Bronchial epithelial cell (primary cell): ENCODE measurements at regions not wholly inside any gene's neighbourhood (a gene's known extent, or its start where the extent isn't known, plus 50 kb on each side); places are given as distances from the start of the nearest gene placed in this dataset.

ENCODE experiments used
- DNase-seq: peaks from one replicate; pipeline ENCODE4 v3.0.0-alpha.2; 2010; ENCODE audit warnings: low read depth
- FAIRE-seq: peaks from 2 replicates; lab custom pipeline; 2011; peaks lifted over from hg19 to GRCh38; lab: Jason Lieb, UNC
- H3K27me3 ChIP-seq: 2 replicates; pipeline ENCODE4 v1.5.1; 2011; ENCODE audit warnings: low read length; ENCODE audit not compliant: control insufficient read depth, insufficient read depth
- H3K36me3 ChIP-seq: 2 replicates; pipeline ENCODE4 v1.5.1; 2011; ENCODE audit warnings: low read length; ENCODE audit not compliant: control insufficient read depth, insufficient read depth
- H3K4me3 ChIP-seq: 2 replicates; pipeline ENCODE4 v1.5.1; 2011; ENCODE audit warnings: mild to moderate bottlenecking, low read depth, low read length, control low read depth
- TF ChIP-seq, protein P1 (sequence below): IDR thresholded peaks from 2 replicates; pipeline ENCODE4 v1.5.1; 2011; ENCODE audit warnings: mild to moderate bottlenecking, moderate library complexity, low read length, control low read depth, inconsistent platforms; ENCODE audit not compliant: insufficient read depth, severe bottlenecking

- FAIRE-seq (no peak), DNase-seq (no peak)
- Histone ChIP-seq H3K27me3 (no peaks in the 10 kb centered on the region), H3K36me3 (no peaks in the 10 kb centered on the region), H3K4me3 (no peak overlapping the region)
- TF ChIP-seq, protein P1, sequence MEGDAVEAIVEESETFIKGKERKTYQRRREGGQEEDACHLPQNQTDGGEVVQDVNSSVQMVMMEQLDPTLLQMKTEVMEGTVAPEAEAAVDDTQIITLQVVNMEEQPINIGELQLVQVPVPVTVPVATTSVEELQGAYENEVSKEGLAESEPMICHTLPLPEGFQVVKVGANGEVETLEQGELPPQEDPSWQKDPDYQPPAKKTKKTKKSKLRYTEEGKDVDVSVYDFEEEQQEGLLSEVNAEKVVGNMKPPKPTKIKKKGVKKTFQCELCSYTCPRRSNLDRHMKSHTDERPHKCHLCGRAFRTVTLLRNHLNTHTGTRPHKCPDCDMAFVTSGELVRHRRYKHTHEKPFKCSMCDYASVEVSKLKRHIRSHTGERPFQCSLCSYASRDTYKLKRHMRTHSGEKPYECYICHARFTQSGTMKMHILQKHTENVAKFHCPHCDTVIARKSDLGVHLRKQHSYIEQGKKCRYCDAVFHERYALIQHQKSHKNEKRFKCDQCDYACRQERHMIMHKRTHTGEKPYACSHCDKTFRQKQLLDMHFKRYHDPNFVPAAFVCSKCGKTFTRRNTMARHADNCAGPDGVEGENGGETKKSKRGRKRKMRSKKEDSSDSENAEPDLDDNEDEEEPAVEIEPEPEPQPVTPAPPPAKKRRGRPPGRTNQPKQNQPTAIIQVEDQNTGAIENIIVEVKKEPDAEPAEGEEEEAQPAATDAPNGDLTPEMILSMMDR: no peak
These were observed 290.6 kb upstream of the ZNF608 start for GRCh38 chr5:125037020-125037419.

GRCh38 chr5:125037530-125037929 lies 291.1 kb upstream of the ZNF608 start:
- FAIRE-seq: no peak
- H3K36me3 ChIP-seq: no peaks in the 10 kb centered on the region
- H3K4me3 ChIP-seq: no peak overlapping the region
- TF ChIP-seq, protein P1: no peak
- no peaks in the 10 kb centered on the region for H3K27me3 ChIP-seq
- DNase-seq: no peak

DNA sequence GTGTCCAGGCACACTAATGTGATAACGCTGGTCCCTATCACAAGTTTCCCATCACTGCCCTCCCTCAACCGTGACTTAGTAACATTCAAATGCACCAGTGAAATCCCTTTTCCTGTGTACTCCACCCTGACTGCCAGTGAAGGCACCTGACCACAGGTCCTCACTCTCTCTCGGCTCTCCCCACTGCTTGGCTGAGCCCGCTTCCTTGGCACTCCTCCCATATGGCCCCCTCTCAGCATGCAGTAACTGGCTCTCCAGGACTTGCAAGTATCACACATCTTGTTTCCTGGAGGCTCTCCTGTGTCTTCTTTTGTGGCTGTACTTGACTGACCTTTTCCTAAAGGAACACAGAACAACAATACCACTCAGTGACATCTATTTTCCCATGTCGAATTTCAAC lies 292.0 kb upstream of the ZNF608 start:
- no peak for DNase-seq
- no peaks in the 10 kb centered on the region for H3K36me3 ChIP-seq
- TF ChIP-seq, protein P1: no peak
- no peaks in the 10 kb centered on the region for H3K27me3 ChIP-seq
- no peak overlapping the region for H3K4me3 ChIP-seq
- no peak for FAIRE-seq

DNA sequence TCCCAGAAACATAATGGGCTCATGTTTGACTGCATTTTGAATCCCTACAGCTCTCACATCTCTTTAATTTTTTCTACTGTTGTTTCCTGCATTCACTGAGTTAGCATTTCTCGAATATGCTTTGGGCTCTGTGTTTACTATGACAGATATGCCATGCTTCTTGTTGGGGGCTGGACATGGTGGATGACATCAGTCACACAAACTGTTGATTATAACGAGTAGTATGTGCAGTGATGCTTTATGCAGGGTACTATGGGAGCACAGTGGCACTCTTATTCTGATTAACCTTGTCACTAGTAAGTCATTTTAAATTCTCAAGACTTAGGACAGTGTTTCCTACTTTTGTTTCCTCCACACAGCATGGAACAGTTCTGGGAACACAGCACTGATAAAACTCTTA lies 295.4 kb upstream of the ZNF608 start:
- no peaks in the 10 kb centered on the region for H3K27me3 ChIP-seq
- no peak overlapping the region for H3K4me3 ChIP-seq
- TF ChIP-seq, protein P1: no peak
- FAIRE-seq (no peak), DNase-seq (no peak)
- no peaks in the 10 kb centered on the region for H3K36me3 ChIP-seq

- H3K36me3 ChIP-seq: no peaks in the 10 kb centered on the region
- TF ChIP-seq, protein P1: no peak
- no peak for FAIRE-seq
- H3K27me3 ChIP-seq: no peaks in the 10 kb centered on the region
- no peak overlapping the region for H3K4me3 ChIP-seq
- DNase-seq: no peak
These were observed 295.9 kb upstream of the ZNF608 start for GRCh38 chr5:125042261-125042890.
